ENCODE measurements at regions not wholly inside any gene's neighbourhood (a gene's known extent, or its start where the extent isn't known, plus 50 kb on each side); places are given as distances from the start of the nearest gene placed in this dataset.

- intact Hi-C loops (cut with micrococcal nuclease): no loop called here
- no TSS peak for BruUV-seq (replicated peaks)
- no peak overlapping the region for H3K4me3 Mint-ChIP-seq (ENCODE audit: unreplicated experiment)
- H3K27me3 Mint-ChIP-seq (ENCODE audit: insufficient read depth, unreplicated experiment): no peaks in the 10 kb centered on the region
- no peaks in the 10 kb centered on the region for H3K9me3 Mint-ChIP-seq (ENCODE audit: unreplicated experiment)
- peak; percentile 14 for DNase-seq (ENCODE audit: unreplicated experiment)
- no peak for TF ChIP-seq CTCF (IDR thresholded peaks at IDR 0.05; ENCODE audit: unreplicated experiment)
- ChIA-PET CTCF (interaction anchor here (0.6 kb wide), 1 partner anchor 76 kb away, joined by 4 read pairs; no protein-coding TSS in a partner anchor), POLR2A (interaction anchor here (0.6 kb wide), 2 partner anchors 78 to 164 kb away, joined by 3 to 5 read pairs; no protein-coding TSS in a partner anchor)
- no peaks in the 10 kb centered on the region for H3K4me1 Mint-ChIP-seq (ENCODE audit: insufficient read depth, unreplicated experiment)
- no peaks in the 10 kb centered on the region for H3K36me3 Mint-ChIP-seq (ENCODE audit: insufficient read depth, unreplicated experiment)
- H3K27ac Mint-ChIP-seq (ENCODE audit: low read depth, unreplicated experiment): no peak overlapping the region
These were observed 76.9 kb upstream of the KMT2C start for GRCh38 chr7:152512706-152513105.

- CTCF ChIA-PET: no interaction called here
- POLR2A ChIA-PET: interaction anchor here (0.7 kb wide), 1 partner anchor 651 kb away, joined by 3 read pairs; no protein-coding TSS in a partner anchor
- BruUV-seq (replicated peaks): no TSS peak
These were observed 75.9 kb upstream of the KMT2C start for GRCh38 chr7:152511736-152512135.

GRCh38 chr7:152508701-152509100, 72.9 kb upstream of the KMT2C start:
- Mint-ChIP-seq H3K36me3 (ENCODE audit: insufficient read depth, unreplicated experiment) (no peaks in the 10 kb centered on the region), H3K4me3 (ENCODE audit: unreplicated experiment) (no peak overlapping the region), H3K27me3 (ENCODE audit: insufficient read depth, unreplicated experiment) (no peaks in the 10 kb centered on the region), H3K27ac (ENCODE audit: low read depth, unreplicated experiment) (no peak overlapping the region), H3K9me3 (ENCODE audit: unreplicated experiment) (no peaks in the 10 kb centered on the region), H3K4me1 (ENCODE audit: insufficient read depth, unreplicated experiment) (no peaks in the 10 kb centered on the region)
- DNase-seq (ENCODE audit: unreplicated experiment): no peak
- intact Hi-C loops (cut with micrococcal nuclease): no loop called here
- POLR2A ChIA-PET: interaction anchor here (0.6 kb wide), 1 partner anchor 10 kb away, joined by 3 read pairs; no protein-coding TSS in a partner anchor
- no peak for TF ChIP-seq CTCF (IDR thresholded peaks at IDR 0.05; ENCODE audit: unreplicated experiment)
- CTCF ChIA-PET: no interaction called here
- no TSS peak for BruUV-seq (replicated peaks)

More at GRCh38 chr7:152511736-152512135, 75.9 kb upstream of the KMT2C start:
- H3K36me3 Mint-ChIP-seq (ENCODE audit: insufficient read depth, unreplicated experiment): no peaks in the 10 kb centered on the region
- no peaks in the 10 kb centered on the region for H3K4me1 Mint-ChIP-seq (ENCODE audit: insufficient read depth, unreplicated experiment)
- no peaks in the 10 kb centered on the region for H3K9me3 Mint-ChIP-seq (ENCODE audit: unreplicated experiment)
- no peak overlapping the region for H3K4me3 Mint-ChIP-seq (ENCODE audit: unreplicated experiment)
- H3K27ac Mint-ChIP-seq (ENCODE audit: low read depth, unreplicated experiment): no peak overlapping the region
- TF ChIP-seq CTCF (IDR thresholded peaks at IDR 0.05; ENCODE audit: unreplicated experiment): no peak
- DNase-seq (ENCODE audit: unreplicated experiment): peak; percentile 65
- no peaks in the 10 kb centered on the region for H3K27me3 Mint-ChIP-seq (ENCODE audit: insufficient read depth, unreplicated experiment)
- intact Hi-C loops (cut with micrococcal nuclease): no loop called here

- TF ChIP-seq CTCF (IDR thresholded peaks at IDR 0.05; ENCODE audit: unreplicated experiment): no peak
- intact Hi-C loops (cut with micrococcal nuclease): no loop called here
- ChIA-PET CTCF (interaction anchor here (0.6 to 1.0 kb wide), 5 partner anchors 10 to 321 kb away, joined by 3 to 4 read pairs (median 4); no protein-coding TSS in a partner anchor), POLR2A (no interaction called here)
- Mint-ChIP-seq H3K36me3 (ENCODE audit: insufficient read depth, unreplicated experiment) (peaks cover 5% of the 10 kb centered on the region), H3K9me3 (ENCODE audit: unreplicated experiment) (no peaks in the 10 kb centered on the region), H3K27me3 (ENCODE audit: insufficient read depth, unreplicated experiment) (no peaks in the 10 kb centered on the region), H3K27ac (ENCODE audit: low read depth, unreplicated experiment) (no peak overlapping the region), H3K4me3 (ENCODE audit: unreplicated experiment) (no peak overlapping the region), H3K4me1 (ENCODE audit: insufficient read depth, unreplicated experiment) (no peaks in the 10 kb centered on the region)
- no TSS peak for BruUV-seq (replicated peaks)
- no peak for DNase-seq (ENCODE audit: unreplicated experiment)
These were observed 69.8 kb upstream of the KMT2C start for GRCh38 chr7:152505606-152506005.
